SK-N-MC (cell line): ENCODE measurements at regions not wholly inside any gene's neighbourhood (a gene's known extent, or its start where the extent isn't known, plus 50 kb on each side); places are given as distances from the start of the nearest gene placed in this dataset.

Experiments used
- EZH2 ChIP-seq: fragments of 200-600 bp; sonication (generic); IDR thresholded peaks from one replicate; pipeline ENCODE4 v1.6.1; 2017; ENCODE audit warnings: antibody characterized with exemption
- FOXP2 ChIP-seq: optimal IDR thresholded peaks from 2 replicates; pipeline ENCODE3; 2011; ENCODE audit warnings: mild to moderate bottlenecking, moderate library complexity; ENCODE audit not compliant: insufficient read depth; ENCODE audit errors: extremely low read length, control extremely low read depth
- POLR2AphosphoS5 ChIP-seq: IDR thresholded peaks from 2 replicates; pipeline ENCODE4 v1.6.1; 2012; ENCODE audit warnings: mild to moderate bottlenecking, low read depth, low read length, borderline replicate concordance

DNA sequence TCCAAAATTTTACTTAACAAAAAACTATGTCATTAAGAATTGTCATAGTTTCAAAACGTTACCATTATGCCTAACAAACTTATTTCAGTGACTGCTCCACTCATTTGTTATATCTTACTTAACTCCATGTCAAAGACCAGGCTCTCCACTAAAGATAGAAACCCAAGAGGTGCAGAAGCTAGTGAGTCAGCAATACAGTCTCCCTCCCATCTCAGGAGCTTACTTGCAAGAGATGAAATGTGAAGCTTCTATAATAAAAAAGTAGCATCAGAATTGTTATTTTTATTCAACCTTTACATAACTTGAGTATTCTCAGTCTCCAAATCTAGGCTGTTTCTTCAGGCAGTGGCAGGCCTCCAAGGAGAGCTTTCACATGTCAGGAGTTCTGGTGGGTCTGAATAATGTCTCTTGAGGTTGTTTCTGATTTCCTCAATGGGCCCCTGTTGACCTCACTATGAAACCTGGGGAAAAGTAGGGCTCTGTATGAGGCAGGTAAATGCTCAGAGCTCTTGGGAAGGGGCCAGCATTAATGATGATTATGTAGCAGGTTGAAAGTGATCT lies 242.0 kb downstream of the NDFIP2 start:
- TF ChIP-seq EZH2: no peak
- TF ChIP-seq POLR2AphosphoS5: no peak
- TF ChIP-seq FOXP2: no peak
